A673 (cell line): ENCODE measurements at regions not wholly inside any gene's neighbourhood (a gene's known extent, or its start where the extent isn't known, plus 50 kb on each side); places are given as distances from the start of the nearest gene placed in this dataset.
A peak's percentile ranks its signal among the peaks of the same experiment; 100 is the strongest.

Experiments used
- BruUV-seq: library from RNA; stranded (reverse); fragments of 400-500 nt; replicated peaks from 2 replicates; lab custom pipeline; 2021; lab: Mats Ljungman, UMichigan
- CTCF ChIA-PET: fragments of 300-600 bp; sonication (Branson Sonifier 250); formaldehyde crosslinking; loops from one replicate; lab custom pipeline; 2022; ENCODE audit warnings: antibody characterized with exemption; lab: Charles Lee
- POLR2A ChIA-PET: fragments of 300-600 bp; sonication (Branson Sonifier 250); formaldehyde crosslinking; loops from one replicate; lab custom pipeline; 2022; ENCODE audit warnings: antibody characterized with exemption; ENCODE audit not compliant: low non-redundant PET; lab: Charles Lee
- DNase-seq: peaks from one replicate; pipeline ENCODE4 v3.0.0-alpha.2; 2015; ENCODE audit warnings: low spot score
- H3K27ac ChIP-seq: fragments of 200-600 bp; sonication (generic); 2 replicates; pipeline ENCODE4 v1.5.1; 2016; ENCODE audit warnings: mixed run types, low read depth, mild to moderate bottlenecking, mixed read lengths, antibody characterized with exemption, low read length; ENCODE audit not compliant: poor library complexity, severe bottlenecking
- H3K27me3 ChIP-seq: fragments of 200-600 bp; sonication (generic); replicated peaks from 2 replicates; pipeline ENCODE4 v1.6.1; 2017; ENCODE audit warnings: mixed run types, low read depth, mild to moderate bottlenecking, mixed read lengths, antibody characterized with exemption, low read length; ENCODE audit not compliant: insufficient read depth, poor library complexity
- H3K36me3 ChIP-seq: fragments of 200-600 bp; sonication (generic); 2 replicates; pipeline ENCODE4 v1.6.1; 2016; ENCODE audit warnings: mixed run types, mild to moderate bottlenecking, mixed read lengths, antibody characterized with exemption, low read length; ENCODE audit not compliant: insufficient read depth, poor library complexity, severe bottlenecking
- H3K4me1 ChIP-seq: fragments of 200-600 bp; sonication (generic); 2 replicates; pipeline ENCODE4 v1.6.1; 2017; ENCODE audit warnings: mixed run types, mild to moderate bottlenecking, mixed read lengths, antibody characterized with exemption, low read length; ENCODE audit not compliant: insufficient read depth, poor library complexity, severe bottlenecking
- H3K4me3 ChIP-seq: fragments of 200-600 bp; sonication (generic); 2 replicates; pipeline ENCODE4 v1.5.1; 2016; ENCODE audit warnings: low read depth, mixed run types, mild to moderate bottlenecking, mixed read lengths, low read length; ENCODE audit not compliant: poor library complexity, severe bottlenecking
- H3K9me3 ChIP-seq: fragments of 200-600 bp; sonication (generic); 2 replicates; pipeline ENCODE4 v1.6.1; 2016; ENCODE audit warnings: mixed run types, low read depth, mild to moderate bottlenecking, mixed read lengths, antibody characterized with exemption, low read length; ENCODE audit not compliant: poor library complexity, severe bottlenecking
- CTCF ChIP-seq: fragments of 300-800, 200-600 bp; sonication (generic); conservative IDR thresholded peaks from 2 replicates; pipeline ENCODE4 v1.5.1; 2017; ENCODE audit warnings: low read depth, mild to moderate bottlenecking, antibody characterized with exemption, low read length, moderate library complexity, mixed read lengths
- EZH2 ChIP-seq: fragments of 200-600 bp; sonication (generic); IDR thresholded peaks from 2 replicates; pipeline ENCODE4 v1.6.1; 2017; ENCODE audit warnings: borderline replicate concordance, low read depth, mild to moderate bottlenecking, mixed read lengths, antibody characterized with exemption, low read length; ENCODE audit not compliant: poor library complexity, severe bottlenecking
- intact Hi-C: fragments of 100-400 bp; cut with micrococcal nuclease; formaldehyde crosslinking; loops from one replicate; pipeline ENCODE4 v1.10.0; 2022; ENCODE audit not compliant: unreplicated experiment

- no peak overlapping the region for H3K4me3 ChIP-seq
- no TSS peak for BruUV-seq
- H3K27ac ChIP-seq: no peak overlapping the region
- intact Hi-C loops: no loop called here
- DNase-seq: no peak
- H3K9me3 ChIP-seq: no peaks in the 10 kb centered on the region
- H3K27me3 ChIP-seq: no peaks in the 10 kb centered on the region
- CTCF ChIA-PET: no interaction called here
- POLR2A ChIA-PET: no interaction called here
- no peaks in the 10 kb centered on the region for H3K36me3 ChIP-seq
- TF ChIP-seq CTCF (no peak), EZH2 (no peak)
- peaks cover 32% of the 10 kb centered on the region for H3K4me1 ChIP-seq
These were observed 191.7 kb downstream of the DAD1 start for GRCh38 chr14:22397221-22397737.

GRCh38 chr14:22395803-22396202 lies 193.2 kb downstream of the DAD1 start:
- H3K9me3 ChIP-seq: no peaks in the 10 kb centered on the region
- no peaks in the 10 kb centered on the region for H3K36me3 ChIP-seq
- peak overlapping the region; percentile 10 for H3K27ac ChIP-seq
- H3K4me1 ChIP-seq: peaks cover 36% of the 10 kb centered on the region
- no peak for DNase-seq
- TF ChIP-seq CTCF (no peak), EZH2 (no peak)
- H3K4me3 ChIP-seq: no peak overlapping the region
- intact Hi-C loops: no loop called here
- ChIA-PET POLR2A (no interaction called here), CTCF (no interaction called here)
- BruUV-seq: no TSS peak
- H3K27me3 ChIP-seq: no peaks in the 10 kb centered on the region

DNA sequence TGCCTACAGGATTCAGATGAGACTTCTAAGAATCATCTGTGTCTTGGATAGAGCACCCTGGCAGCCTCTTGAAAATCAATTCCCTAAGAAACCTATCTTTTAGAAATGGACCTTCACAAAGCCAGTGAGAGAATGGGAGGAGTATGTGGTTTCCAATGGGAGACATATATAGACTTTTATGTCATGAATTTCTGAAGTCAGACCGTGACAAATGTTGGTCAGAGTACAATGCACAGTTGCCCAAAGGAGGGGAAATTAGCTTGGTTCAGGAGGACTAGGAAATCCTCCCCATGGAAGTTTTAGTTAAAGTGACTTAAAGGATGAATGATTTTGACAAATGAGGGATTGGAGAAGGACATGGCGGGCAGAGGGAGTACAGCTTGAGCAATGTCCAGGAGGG lies 194.4 kb downstream of the DAD1 start:
- Histone ChIP-seq H3K9me3 (no peaks in the 10 kb centered on the region), H3K4me3 (no peak overlapping the region), H3K36me3 (no peaks in the 10 kb centered on the region), H3K27me3 (no peaks in the 10 kb centered on the region), H3K4me1 (peaks cover 34% of the 10 kb centered on the region), H3K27ac (peak overlapping the region; percentile 15)
- ChIA-PET POLR2A (no interaction called here), CTCF (no interaction called here)
- DNase-seq: no peak
- no TSS peak for BruUV-seq
- TF ChIP-seq CTCF (no peak), EZH2 (no peak)
- intact Hi-C loops: no loop called here
